ENCODE measurements at regions not wholly inside any gene's neighbourhood (a gene's known extent, or its start where the extent isn't known, plus 50 kb on each side); places are given as distances from the start of the nearest gene placed in this dataset.
A peak's percentile ranks its signal among the peaks of the same experiment; 100 is the strongest.

GRCh38 chr13:61833228-61833627 lies 417.6 kb upstream of the PCDH20 start:
- DNase-seq, result no peak

GRCh38 chr13:61831026-61831425 lies 415.4 kb upstream of the PCDH20 start:
- no peak for DNase-seq

GRCh38 chr13:61830475-61830874 lies 414.8 kb upstream of the PCDH20 start:
- DNase-seq, result peak; percentile 6

GRCh38 chr13:61824168-61824567 lies 408.5 kb upstream of the PCDH20 start:
- DNase-seq, result no peak

GRCh38 chr13:61812286-61812685 lies 396.6 kb upstream of the PCDH20 start:
- DNase-seq, result no peak

GRCh38 chr13:61810065-61810464 lies 394.4 kb upstream of the PCDH20 start:
- DNase-seq, result no peak

GRCh38 chr13:61797397-61797796 lies 381.7 kb upstream of the PCDH20 start:
- no peak for DNase-seq

GRCh38 chr13:61795580-61795979 lies 379.9 kb upstream of the PCDH20 start:
- DNase-seq, result no peak

GRCh38 chr13:61779456-61779855 lies 363.8 kb upstream of the PCDH20 start:
- no peak for DNase-seq

- no peak for DNase-seq
Observed at GRCh38 chr13:61778531-61778930, 362.9 kb upstream of the PCDH20 start.

- DNase-seq, result no peak
Observed at GRCh38 chr13:61777899-61778298, 362.2 kb upstream of the PCDH20 start.

- no peak for DNase-seq
Observed at GRCh38 chr13:61777271-61777670, 361.6 kb upstream of the PCDH20 start.

- no peak for DNase-seq
Observed at GRCh38 chr13:61774903-61775302, 359.3 kb upstream of the PCDH20 start.

- no peak for DNase-seq
Observed at GRCh38 chr13:61770681-61771080, 355.0 kb upstream of the PCDH20 start.

GRCh38 chr13:61768175-61768574 lies 352.5 kb upstream of the PCDH20 start:
- DNase-seq, result no peak

- no peak for DNase-seq
Observed at GRCh38 chr13:61766667-61767058, 351.0 kb upstream of the PCDH20 start.

GRCh38 chr13:61765940-61766666 lies 350.5 kb upstream of the PCDH20 start:
- DNase-seq, result no peak

GRCh38 chr13:61765181-61765742 lies 349.6 kb upstream of the PCDH20 start:
- no peak for DNase-seq

- no peak for DNase-seq
Observed at GRCh38 chr13:61761690-61762089, 346.0 kb upstream of the PCDH20 start.

GRCh38 chr13:61760102-61760501 lies 344.5 kb upstream of the PCDH20 start:
- DNase-seq, result no peak

- DNase-seq, result no peak
Observed at GRCh38 chr13:61756031-61756430, 340.4 kb upstream of the PCDH20 start.

GRCh38 chr13:61751039-61751438 lies 335.4 kb upstream of the PCDH20 start:
- DNase-seq, result no peak

GRCh38 chr13:61738236-61738750 lies 322.6 kb upstream of the PCDH20 start:
- no peak for DNase-seq

- DNase-seq, result no peak
Observed at GRCh38 chr13:61734683-61735082, 319.0 kb upstream of the PCDH20 start.

GRCh38 chr13:61728471-61728870 lies 312.8 kb upstream of the PCDH20 start:
- DNase-seq, result no peak

Data from NCI-H524 treated with DMSO at 0.1 percent for 48 hours (cell line).